ENCODE measurements at regions not wholly inside any gene's neighbourhood (a gene's known extent, or its start where the extent isn't known, plus 50 kb on each side); places are given as distances from the start of the nearest gene placed in this dataset.

DNA sequence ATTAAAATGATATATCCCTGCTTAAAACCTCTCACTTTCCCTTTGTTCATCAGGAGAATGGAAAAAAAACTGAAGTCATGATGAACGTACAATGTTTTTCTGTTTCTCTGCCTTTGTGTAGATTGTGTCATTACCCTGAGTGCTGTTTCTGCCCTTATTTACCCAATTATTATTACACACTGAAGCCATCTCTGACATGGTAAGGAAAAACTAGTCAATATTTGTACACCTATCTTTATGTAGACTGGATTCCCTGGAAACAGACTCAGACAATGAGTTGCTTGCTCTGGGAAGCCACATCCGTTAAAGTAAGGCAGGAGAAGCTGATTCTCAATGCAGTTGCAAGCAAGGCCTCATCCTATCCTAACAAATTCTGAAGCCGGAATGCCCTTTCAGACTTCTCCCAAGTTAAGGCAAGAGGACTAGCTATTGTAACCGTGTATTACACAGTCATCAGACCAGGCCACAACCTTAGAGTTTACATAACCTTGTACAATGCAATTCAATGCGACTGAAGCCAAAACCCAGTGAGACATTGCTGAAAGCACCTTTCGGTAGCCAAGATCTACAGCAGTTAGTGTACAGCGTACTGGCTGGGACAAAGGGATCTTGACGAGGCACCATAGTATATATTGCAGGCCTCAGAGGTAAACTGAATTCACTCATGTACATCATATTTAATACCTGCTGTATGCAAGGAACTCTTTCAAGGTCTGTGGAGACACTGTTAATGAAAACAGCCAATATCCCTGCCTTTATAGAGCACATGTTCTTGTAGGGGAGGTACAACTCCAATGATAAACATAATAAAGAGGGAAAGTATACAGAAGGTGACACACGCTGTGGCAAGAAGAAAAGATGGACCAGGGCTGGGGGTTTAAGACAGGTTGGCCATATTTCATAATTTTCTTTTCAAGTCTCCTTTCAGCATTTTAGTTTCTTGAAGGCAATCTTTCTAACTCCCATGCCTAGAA, 1040.8 kb upstream of the SEMA6D start:
- DNase-seq, result no peak

DNA sequence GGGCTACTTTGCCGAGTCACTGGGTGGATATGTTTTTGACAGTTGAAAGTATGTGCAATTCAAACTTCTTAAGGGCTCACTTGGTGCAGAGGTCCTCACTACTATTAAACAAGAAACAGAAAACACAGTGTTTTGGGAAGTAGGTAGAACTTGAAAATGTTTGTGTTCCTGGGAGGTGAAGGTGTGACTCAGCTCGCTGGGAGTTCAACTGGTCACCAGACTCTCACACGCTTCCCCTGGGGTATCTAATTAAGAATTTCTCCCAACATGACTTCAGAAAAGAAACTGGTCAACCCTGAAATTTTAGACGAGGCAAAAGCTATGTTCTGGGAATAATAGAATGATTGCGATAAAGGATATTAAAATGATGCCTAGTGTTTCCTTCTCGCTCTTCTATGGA, 1039.8 kb upstream of the SEMA6D start:
- DNase-seq, result no peak

DNA sequence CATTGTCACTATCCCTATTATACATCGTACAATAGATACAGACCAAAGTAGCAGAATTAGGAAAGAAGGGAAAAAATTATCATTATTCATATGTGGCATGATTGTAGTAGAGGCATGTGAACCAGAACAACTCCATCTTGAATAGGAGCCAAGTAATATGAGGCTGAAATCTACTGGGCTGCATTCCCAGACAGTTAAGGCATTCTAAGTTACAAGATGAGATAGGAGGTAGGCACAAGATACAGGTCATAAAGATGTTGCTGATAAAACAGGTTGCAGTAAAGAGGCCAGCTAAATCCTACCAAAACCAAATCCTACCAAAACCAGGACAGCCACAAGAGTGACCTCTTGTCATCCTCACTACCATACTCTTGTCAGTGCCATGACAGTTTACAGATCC, 1035.4 kb upstream of the SEMA6D start:
- DNase-seq, result peak; percentile 49

DNA sequence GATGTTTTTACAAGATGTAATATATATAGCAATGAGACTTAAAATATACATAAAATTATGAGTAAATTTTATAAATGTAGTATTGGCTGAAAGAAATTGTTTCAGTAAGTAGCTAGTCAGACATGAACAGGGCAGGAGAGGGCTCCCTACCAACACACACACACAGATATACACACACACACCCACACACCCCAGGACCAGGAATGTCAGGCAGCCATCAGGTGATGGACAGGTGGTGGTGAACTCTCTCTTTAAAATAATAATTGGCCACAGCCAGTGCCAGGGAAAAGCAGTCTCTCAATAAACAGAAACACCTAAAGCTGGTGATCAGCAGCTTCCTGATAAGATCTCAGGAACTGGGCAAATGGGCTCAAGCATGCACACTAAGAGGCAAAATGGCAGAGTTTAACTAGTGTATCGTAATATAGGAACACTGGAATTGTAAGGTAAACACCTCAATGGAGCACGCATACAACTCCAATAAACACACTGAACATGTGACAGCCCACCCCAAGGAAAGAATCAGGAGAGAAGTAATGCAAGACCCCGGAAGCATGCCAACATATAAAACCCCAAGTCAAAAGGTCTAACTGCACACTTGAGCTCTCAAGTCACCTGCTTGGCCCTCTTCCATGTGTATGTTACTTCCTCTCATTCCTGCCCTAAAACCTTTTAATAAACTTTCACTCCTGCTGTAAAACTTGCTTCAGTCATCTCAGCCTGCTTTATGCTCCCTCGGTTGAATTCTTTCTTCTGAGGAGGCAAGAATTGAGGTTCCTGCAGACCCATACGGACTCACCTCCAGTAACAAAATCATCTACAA, 1034.1 kb upstream of the SEMA6D start:
- no peak for DNase-seq

DNA sequence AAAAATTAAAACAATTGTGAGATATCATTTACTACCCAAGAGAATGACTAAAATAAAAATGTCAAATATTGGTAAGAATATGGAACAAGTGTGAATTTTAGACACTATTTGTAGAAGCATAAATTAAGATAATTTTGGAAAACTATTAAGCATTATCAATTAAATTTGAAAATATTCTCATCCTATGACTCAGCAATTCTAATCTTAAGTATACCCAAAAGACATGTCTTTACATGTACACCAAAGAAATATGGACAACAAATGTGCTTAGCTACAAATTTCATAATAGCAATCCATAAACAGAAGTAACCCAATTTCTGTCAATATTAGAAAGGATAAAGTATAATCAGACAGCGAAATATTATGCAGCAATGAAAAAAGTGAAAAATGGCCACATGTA, 1032.2 kb upstream of the SEMA6D start:
- DNase-seq, result no peak

DNA sequence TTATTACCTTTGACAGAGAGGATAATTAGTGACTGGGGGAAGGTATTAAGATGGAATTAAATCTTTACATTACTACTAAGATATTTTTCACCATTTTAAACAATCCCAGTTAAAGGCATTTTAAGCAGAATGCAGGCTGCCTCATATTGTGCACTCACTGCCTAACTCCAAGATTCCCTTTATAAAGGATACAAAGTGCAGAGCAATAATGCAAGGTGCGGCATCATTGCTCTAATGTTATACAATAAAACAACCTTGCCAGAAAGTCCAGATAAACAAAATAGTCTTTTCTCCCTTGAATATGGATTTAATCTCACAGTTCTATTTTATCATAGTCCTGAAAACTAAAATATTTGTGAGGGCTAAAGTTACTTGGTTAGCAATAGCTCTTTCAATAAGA, 1031.6 kb upstream of the SEMA6D start:
- DNase-seq, result no peak

DNA sequence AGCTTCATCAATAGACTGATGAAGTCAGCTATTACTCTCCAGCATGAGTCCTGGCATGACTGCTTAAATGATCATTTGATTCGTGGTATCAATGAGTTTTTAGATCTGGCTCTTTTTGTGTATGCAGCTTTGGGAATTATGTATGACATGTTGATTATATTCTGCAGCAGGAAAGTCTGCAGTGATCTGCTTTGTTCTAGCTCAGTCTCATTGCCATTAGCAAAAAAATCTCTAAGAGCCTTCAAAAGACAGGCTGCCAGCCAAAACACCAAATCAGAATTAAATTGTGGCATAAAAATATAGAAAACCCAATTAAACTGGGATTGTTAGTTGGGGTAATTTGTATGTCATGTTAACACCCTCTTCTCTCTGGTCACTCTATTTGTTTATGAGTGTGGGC, 1021.0 kb upstream of the SEMA6D start:
- no peak for DNase-seq

DNA sequence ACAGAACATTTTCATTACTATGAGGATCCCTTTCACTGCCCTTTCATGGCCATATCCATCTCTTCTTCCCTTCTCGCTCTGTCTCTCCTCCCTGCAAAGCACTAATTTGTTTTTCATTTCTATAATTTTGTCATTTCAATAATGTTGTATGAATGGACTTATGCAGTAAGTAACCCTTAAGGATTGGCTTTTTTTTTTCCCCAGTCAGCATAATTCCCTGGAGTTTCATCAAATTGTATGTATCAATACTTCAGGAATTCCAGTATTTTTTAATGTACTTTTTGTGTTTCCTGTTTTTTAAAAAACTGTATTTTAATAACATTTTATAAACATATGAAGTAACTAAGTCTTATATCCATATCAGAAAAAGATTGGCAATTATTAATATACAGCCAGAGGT, 1016.0 kb upstream of the SEMA6D start:
- no peak for DNase-seq

DNA sequence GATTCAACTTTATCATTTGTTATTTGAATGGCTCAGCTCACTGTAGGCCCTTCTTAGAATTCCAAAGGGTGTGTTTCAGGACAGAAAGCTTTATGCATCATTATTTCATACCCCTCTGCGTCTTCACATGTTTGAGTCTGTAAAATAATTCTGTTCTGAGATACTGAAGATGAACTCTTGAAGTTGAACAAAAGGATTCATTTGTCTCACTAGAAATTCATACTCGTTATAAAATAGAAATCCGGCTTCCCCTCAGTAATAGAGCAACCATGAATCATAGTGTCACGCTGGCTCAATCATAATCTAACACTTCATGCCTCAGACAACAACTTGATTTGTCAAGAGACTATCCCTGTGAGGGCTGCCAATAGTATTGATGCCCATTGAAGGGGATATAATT, 1015.4 kb upstream of the SEMA6D start:
- DNase-seq, result no peak

DNA sequence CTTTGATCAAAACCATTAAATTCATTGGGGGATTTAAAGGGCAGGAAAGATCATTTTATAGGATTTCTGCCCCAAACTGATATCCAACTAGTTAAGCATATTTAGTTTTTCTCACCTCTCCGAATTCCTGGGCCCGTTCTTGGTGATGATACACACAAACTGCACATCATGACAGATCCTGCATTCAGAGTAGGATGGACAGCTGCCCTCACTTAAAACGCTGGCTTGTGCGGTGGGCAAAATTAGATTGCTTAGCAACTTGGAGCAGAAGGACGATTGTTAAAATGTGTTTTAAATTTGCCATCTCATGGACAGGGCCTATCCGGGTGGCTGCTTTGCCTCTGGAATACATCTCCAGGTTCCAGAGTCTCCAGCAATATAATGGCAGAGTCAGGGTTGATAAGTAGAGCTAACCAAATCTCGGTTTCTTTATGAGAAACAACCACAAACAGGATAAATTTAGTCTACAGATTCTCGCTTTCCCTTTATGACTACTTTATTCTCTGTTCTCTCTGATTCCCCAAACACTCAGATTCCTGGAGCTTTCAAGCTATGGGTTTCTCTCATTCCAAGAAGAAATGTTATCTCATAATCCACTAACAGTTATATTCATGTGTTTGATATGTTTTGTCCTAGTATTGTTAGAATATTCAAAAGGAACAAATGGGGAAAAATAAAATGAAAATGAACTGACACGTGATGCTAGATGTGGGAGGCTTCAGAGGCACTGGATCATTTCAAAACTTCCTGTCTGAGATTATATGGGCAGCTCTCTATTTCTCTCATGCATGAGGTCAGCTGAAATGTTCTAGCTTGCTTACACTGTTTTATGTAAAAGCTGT, 1014.1 kb upstream of the SEMA6D start:
- no peak for DNase-seq

DNA sequence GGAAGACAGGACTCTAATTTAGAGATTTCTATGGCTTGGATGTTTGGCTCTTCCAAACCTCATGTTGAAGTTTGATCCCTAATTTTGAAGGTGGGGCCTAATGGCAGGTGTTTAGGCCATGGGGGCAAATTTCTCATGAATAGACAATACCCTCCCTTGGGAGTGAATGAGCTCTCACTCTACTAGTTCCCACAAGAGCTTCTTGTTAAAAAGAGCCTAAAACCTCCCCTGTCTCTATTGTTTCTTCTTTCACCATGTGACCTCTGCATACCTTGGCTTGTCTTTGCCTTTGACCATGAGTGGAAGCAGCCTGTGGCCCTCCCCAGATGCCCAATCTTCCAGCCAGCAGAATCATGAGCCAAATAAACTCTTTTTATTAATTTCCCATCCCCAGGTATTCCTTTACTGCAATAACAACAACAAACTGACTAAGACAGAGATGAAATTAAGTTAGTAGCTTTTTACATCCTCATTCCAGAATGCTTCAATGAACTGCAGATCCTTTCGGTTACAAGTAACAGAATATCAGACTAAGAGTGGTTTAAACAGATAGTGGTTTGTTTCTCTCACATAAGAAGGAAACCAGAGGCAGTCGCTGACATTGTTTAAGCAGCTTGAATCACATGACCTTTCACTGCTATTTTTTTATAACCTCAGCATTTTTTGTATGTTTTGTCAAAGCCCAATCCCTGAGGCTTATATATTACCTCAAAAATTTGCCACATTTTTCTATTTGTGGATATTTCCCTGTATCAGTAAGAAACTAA, 1013.3 kb upstream of the SEMA6D start:
- no peak for DNase-seq

DNA sequence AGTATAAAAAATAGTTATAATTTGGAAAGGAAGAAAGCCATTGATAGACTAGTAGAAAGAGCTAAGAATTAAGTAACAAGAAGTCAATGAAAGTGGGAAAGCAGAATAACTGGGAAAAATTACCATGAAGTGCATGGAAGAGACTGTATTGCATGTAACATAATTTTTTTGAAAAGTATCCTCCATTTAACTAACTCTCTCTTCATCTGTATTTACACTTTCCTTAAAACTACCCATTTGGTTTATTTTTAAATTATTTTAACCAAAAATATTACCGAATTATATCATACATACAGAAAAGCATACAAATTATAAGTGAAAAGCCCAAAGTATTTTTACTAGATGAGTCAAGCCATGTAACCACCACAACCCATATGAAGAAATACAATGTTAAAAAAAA, 1009.9 kb upstream of the SEMA6D start:
- no peak for DNase-seq

DNA sequence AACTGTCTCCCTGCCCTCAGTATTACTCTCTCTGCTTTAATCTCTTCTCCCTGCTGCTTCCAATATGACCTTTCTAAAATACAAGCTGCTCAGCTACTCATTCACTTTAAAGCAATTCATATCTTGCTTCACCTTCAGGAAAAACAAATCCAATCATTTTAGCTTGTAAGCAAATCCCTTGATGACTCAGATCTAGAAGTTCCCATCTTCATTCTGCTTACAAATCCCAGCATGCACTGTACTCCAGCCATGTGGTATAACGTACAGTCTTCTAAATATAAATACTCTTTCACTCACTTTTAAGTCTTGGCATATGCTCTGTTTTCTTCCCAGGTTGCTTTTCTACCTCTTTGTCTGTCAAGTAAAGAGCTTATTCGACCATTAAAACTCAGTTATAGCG, 1009.1 kb upstream of the SEMA6D start:
- DNase-seq, result no peak

DNA sequence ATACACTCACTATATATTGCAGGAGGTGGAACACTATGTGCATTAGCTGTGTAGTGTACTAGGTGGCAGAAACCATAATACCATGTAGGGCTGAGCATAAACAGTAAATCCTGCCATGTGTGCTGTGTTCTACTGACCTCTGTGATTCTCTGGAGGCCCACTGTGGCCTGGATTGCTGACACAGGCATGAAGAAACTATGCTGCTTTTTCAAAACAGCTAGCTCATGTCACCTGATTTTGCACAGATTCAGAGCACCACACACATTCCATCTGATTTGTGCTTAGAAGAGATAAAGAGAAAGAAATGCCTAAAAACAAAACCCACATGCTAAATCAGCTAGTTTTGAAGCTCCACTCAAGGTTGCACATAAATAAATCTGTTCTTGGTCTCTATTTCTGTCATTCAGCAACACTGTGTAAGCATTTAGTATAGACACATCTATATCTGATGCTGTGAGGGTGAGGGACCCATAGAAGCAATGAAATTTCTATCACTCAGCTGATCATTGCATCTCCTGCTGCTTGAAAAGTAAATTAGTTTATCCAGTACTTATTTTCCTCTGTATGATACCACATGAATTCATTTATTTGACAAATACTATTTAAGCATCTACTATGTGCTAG, 1007.7 kb upstream of the SEMA6D start:
- DNase-seq, result no peak

DNA sequence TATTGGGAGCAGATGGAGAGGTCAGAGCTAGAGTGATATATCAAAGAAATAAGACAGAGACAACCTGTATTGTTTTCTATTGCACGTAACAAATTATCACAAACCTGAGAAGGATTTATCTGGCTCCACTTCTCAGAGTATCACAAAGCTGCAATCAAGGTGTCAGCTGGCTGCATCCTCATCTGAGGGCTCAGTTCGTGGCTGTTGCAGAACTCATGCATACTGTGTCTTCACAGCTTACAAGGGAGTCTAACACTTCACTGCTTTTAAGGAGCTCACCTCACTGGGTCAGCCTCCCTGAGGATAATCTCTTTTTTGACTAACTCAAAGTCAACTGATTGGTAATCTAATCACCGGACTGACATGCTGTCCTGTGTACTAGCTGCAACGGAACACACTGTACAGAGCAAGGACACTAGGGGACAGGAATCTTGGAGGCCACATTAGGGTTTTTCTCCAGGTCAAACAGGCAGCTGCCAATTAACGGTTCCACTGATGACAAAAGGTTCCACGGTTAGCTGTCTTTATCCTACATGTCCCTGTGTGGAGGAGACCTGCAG, 1006.8 kb upstream of the SEMA6D start:
- DNase-seq, result no peak

DNA sequence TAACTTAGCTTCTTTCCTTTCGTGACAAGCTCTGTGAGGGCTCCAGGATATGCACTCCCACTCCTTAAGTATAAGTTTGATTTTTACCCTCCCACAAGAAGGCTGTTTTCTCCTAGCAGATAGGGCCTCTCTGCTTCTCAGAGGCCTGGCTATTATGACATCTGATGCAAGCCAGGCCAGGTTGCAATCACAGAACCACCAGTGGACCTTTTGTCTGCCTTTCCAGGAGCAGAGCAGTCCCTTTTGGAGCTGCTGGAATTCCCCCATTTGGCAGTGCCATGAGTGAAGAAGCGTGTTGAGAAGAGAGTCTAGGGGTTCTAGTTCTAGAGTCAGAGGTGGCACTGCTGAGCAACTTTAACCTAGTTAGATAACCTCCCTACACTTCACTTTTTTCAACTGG, 1004.3 kb upstream of the SEMA6D start:
- DNase-seq, result peak; percentile 61

DNA sequence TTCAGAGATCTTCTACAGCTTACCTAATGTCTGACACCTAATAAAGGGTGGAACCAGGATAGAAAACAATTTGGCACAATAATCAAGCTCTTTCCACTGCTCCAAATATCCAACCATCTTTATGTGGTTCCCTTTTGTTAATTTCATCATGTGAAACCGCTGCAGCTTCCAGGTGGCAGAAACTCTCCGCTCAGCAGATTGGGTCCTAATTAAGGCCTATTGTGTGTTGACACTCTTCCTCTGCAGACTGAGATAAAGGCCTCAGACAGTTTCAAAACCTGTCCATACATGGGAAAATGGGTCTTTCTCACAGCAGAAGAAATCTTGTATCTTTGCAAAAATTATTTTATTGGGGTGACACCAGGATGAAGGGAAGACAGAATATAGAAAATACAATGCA, 1002.4 kb upstream of the SEMA6D start:
- DNase-seq, result no peak

DNA sequence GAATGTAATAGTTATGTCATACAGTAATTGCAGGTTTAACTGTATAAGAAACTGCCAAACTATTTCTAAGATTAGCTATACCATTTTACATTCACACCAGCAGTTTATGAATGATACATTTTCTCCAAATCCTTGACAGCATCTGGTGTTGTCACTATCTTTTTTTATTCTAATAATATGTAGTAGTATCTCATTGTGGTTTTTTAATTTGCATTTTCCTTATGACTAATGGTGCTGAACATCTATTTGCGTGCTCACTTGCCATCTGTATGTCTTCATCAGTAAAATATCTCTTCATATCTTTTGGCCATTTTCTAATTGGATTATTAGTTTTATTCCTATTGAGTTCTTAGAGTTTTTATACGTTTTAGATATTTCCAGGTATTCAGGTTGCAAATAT, 994.0 kb upstream of the SEMA6D start:
- DNase-seq, result no peak

DNA sequence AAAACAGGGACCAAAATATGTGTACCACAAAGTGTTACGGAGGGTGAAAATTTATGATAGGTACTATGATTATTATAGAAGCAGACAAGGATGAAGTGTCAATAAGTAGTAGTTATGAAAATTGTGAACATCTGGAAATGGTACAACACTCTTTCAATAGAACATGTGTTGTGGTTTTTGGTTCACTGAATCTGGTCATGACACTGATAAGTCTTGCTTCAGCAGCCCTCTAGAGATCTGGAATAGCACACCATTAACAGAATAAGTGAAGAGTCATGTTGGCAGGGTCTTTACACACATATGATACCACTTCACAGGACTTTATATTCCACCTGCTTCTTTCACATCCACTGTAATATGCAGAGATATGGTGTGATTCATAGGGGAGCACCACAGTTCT, 985.2 kb upstream of the SEMA6D start:
- no peak for DNase-seq

DNA sequence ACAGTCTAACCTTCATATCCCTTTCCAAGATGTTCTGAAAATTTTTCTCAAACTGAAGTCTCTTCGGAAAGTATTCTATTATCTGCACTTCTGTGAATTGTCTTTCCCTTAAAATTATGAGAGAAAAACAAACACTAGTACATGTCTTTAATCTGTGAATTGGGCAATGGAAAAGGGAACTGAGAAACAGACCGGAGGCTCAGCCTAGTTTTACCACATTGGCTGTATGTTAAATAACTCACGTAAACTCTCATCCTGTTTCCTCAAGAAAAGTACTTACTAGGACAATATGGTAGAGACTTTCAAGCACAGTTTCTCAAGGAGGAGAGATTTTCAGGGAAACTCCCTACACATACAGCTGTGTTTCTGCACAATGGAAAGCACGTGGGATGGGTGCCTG, 982.2 kb upstream of the SEMA6D start:
- no peak for DNase-seq

DNA sequence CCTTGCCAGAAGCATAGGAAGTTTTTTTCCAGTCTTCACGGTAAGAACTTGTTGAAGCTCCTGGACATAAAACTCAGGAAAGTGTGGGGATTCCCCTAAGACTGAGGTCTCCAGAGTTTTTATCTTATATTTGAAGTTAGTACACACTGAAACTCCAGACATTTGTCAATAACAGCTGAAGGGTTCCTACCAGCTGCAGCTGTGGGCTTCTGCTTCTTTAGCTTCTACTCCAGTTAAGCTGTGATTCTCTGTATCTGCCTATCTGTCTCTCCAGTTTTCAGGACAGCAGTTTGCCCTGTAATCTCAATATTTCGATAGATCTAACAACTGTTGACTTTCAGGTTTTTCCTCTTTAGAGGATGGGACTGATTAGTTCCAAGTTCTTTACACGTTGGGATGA, 966.0 kb upstream of the SEMA6D start:
- DNase-seq, result no peak

DNA sequence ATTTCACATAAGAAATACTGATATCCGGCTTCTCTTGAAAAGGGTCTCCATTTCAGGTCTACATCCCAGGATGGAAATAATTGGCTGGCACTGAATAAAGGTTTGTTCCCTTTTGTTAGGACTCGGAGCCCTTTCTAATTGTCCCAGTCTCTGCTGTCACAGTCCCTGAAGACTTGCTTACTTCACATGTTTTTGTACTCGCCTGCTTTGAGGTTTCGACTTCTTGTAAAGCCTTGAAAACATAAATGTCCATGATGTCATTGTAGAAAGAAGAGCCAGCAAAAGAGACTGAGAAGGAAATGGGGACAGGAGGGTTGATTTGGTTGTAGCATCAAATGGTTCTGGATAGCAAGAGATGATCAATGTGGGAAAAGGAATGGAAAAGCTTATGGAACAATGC, 963.4 kb upstream of the SEMA6D start:
- DNase-seq, result no peak
